ENCODE measurements at regions not wholly inside any gene's neighbourhood (a gene's known extent, or its start where the extent isn't known, plus 50 kb on each side); places are given as distances from the start of the nearest gene placed in this dataset.

- TF ChIP-seq CTCF (IDR thresholded peaks at IDR 0.05) (no peak), POLR2AphosphoS5 (IDR thresholded peaks at IDR 0.05) (no peak), EP300 (IDR thresholded peaks at IDR 0.05) (no peak)
Observed at GRCh38 chr2:15851076-15851693, 89.2 kb upstream of the MYCN start.
